ENCODE measurements at regions not wholly inside any gene's neighbourhood (a gene's known extent, or its start where the extent isn't known, plus 50 kb on each side); places are given as distances from the start of the nearest gene placed in this dataset.

DNA sequence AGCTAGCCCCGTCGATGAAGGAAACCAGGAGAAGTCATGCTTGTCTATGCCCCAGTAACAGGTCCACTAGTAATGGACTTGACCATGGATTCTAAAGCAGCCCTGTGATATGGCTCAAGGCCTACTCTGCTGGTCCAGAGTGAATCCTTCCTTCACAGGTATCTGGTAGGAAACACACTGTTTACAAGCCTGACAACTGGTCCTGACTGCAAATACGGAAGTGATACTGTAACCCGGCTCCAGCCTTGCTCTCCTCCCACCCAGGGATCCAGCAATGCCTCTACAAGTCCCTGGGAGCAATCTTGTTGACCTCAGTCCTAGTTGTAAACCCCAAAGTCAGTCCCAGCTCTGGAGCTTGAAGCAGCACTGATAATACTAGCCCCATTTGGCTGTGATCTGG, 239.2 kb upstream of the GRID2 start:
- DNase-seq (ENCODE audit: extremely low read depth, low read depth), result no peak
- TF ChIP-seq, protein P1, sequence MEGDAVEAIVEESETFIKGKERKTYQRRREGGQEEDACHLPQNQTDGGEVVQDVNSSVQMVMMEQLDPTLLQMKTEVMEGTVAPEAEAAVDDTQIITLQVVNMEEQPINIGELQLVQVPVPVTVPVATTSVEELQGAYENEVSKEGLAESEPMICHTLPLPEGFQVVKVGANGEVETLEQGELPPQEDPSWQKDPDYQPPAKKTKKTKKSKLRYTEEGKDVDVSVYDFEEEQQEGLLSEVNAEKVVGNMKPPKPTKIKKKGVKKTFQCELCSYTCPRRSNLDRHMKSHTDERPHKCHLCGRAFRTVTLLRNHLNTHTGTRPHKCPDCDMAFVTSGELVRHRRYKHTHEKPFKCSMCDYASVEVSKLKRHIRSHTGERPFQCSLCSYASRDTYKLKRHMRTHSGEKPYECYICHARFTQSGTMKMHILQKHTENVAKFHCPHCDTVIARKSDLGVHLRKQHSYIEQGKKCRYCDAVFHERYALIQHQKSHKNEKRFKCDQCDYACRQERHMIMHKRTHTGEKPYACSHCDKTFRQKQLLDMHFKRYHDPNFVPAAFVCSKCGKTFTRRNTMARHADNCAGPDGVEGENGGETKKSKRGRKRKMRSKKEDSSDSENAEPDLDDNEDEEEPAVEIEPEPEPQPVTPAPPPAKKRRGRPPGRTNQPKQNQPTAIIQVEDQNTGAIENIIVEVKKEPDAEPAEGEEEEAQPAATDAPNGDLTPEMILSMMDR (IDR thresholded peaks at IDR 0.05; ENCODE audit: low read depth, low read length), result no peak

DNA sequence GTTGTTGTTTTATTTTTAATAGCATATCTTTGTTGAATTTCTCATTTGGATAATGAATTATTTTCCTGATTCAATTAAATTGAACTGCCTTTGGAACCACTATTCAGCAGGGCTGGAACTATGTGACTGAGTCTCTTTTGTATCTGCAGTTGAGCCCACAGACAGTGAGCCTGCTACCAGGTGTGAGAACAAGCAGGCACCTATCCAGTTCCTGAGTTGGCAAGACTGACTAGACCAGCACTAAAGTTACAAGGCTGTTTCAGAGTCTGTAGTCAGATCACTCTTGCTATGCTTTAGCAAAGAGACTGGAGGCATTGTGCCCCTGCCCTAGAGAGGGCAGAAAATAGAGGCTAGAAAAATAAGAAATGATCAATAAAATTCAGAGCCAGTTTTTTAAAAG, 237.3 kb upstream of the GRID2 start:
- no peak for DNase-seq (ENCODE audit: extremely low read depth, low read depth)
- TF ChIP-seq, protein P1 (IDR thresholded peaks at IDR 0.05; ENCODE audit: low read depth, low read length), result no peak

DNA sequence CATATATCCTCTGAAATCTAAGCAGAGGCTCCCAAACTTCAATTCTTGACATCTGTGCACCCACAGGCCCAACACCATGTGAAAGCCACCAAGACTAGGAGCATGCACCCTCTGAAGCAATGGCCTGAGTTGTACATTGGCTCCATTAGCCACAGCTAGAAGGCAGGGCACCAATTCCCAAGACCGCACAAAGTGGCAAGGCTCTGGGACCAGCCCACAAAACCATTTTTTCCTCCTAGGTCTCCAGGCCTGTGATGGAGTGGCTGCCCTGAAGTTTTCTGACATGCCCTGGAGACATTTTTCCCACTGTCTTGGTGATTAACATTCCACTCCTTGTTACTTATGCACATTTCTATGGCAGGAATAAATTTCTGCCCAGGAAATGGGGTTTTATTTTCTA, 232.2 kb upstream of the GRID2 start:
- TF ChIP-seq, protein P1 (IDR thresholded peaks at IDR 0.05; ENCODE audit: low read depth, low read length), result no peak
- no peak for DNase-seq (ENCODE audit: extremely low read depth, low read depth)

DNA sequence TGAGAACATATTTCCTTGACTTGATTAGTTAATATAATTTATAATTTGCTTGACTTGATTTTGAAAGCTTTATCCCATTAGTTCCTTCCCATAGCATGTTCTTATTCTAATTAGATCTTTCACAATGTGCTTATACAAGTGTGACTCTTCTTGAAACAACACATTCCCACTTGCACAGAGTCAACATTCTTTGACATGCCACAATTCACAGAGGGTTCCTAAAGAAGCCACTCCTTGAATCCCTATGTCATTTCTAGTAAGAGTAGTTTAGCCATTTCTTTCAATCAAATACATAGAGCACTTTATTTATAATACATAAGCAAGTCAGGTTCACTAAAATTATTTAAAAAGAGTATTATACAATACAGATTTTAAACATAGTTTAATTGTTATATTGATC, 228.9 kb upstream of the GRID2 start:
- TF ChIP-seq, protein P1 (IDR thresholded peaks at IDR 0.05; ENCODE audit: low read depth, low read length), result no peak
- no peak for DNase-seq (ENCODE audit: extremely low read depth, low read depth)

DNA sequence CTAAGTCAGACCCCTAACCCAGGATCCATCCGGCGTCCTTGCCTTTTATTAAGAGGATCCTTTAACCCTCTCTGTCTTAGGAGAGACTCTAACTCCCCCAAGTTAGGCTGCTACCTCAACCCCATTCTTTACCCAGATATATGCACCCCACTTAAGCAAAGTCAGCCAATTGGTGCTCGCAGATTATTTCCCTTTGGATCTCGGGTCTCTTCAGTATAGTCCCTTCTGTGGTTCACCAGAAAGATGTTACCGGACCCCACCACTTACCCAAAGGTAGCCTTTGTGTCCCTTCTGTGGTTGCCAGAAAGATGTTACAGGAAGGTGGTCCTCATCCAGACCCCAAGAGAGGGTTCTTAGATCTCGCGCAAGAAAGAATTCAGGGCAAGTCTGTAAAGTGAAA, 212.9 kb upstream of the GRID2 start:
- DNase-seq (ENCODE audit: extremely low read depth, low read depth), result no peak
- TF ChIP-seq, protein P1 (IDR thresholded peaks at IDR 0.05; ENCODE audit: low read depth, low read length), result no peak

DNA sequence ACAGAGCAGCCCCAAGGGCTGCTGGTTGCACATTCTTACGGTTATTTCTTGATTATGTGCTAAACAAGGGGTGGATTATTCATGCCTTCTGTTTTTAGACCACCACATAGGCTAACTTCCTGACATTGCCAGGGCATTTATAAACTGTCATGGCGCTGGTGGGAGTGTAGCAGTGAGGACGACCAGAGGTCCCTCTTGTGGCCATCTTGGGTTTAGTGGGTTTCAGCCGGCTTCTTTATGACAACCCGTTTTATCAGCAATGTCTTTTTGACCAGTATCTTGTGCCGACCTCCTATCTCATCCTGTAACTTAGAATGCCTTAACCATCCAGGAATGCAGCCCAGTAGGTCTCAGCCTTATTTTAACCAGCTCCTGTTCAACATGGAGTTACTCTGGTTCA, 212.4 kb upstream of the GRID2 start:
- DNase-seq (ENCODE audit: extremely low read depth, low read depth), result no peak
- TF ChIP-seq, protein P1 (IDR thresholded peaks at IDR 0.05; ENCODE audit: low read depth, low read length), result no peak

DNA sequence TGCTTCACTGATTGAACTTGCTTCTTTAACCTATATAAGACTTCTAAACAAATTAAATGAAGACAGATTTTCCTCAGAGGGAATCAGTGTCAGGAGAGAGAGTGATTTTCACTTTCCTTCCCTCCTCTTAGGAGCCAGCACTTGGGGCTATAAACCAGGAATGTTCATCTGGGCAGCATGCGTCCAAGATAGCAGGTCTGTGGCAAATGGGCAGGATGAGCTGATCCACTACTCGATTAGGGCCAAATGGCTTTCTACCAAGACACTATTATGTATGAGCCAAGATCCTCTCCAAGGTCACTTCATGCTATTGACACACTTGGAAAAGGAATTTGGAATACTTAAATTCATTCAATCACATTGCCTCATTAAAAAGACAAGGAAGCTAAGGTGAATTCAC, 203.9 kb upstream of the GRID2 start:
- DNase-seq (ENCODE audit: extremely low read depth, low read depth), result no peak
- TF ChIP-seq, protein P1 (IDR thresholded peaks at IDR 0.05; ENCODE audit: low read depth, low read length), result no peak

Measured in AG09319 (cell line).